Lower leg skin (tissue), 3 donors: ENCODE measurements at regions not wholly inside any gene's neighbourhood (a gene's known extent, or its start where the extent isn't known, plus 50 kb on each side); places are given as distances from the start of the nearest gene placed in this dataset.

Experiments used
- POLR2A ChIP-seq, 2 donors: fragments of 450-650 bp; IDR thresholded peaks; one replicate each; pipeline ENCODE4 v1.6.1; 2016 to 2017; ENCODE audit warnings: antibody characterized with exemption in 2 of 2, mild to moderate bottlenecking in 1 of 2, moderate library complexity in 1 of 2
- TF ChIP-seq, protein P1 (sequence below), 3 donors: fragments of 450-650 bp; IDR thresholded peaks; one replicate each; pipeline ENCODE4 v1.5.1; 2016; ENCODE audit warnings: antibody characterized with exemption in 3 of 3, mild to moderate bottlenecking in 3 of 3, moderate library complexity in 2 of 3

DNA sequence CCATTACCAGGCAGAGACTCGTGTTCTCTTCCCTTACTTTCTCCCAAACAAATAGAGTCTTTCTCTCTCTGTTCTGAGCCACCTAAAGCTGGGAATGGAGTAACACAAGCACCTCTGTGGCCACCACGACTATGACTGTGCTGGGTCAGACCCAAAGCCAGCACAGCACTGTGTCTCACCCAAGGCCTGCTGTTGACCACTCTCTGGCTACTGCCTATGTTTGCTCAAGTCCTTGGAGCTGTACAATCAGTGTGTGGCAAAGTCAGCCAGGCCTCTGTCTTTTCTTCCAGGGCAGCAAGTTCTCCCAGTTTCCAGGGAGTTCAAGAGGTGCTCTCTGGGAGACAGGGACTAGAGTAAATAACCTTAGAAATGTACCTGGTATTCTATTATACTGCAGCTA is 239.4 kb downstream of the FAM47A start:
- no peak for TF ChIP-seq POLR2A (IDR thresholded peaks at IDR 0.05)
- TF ChIP-seq, protein P1, sequence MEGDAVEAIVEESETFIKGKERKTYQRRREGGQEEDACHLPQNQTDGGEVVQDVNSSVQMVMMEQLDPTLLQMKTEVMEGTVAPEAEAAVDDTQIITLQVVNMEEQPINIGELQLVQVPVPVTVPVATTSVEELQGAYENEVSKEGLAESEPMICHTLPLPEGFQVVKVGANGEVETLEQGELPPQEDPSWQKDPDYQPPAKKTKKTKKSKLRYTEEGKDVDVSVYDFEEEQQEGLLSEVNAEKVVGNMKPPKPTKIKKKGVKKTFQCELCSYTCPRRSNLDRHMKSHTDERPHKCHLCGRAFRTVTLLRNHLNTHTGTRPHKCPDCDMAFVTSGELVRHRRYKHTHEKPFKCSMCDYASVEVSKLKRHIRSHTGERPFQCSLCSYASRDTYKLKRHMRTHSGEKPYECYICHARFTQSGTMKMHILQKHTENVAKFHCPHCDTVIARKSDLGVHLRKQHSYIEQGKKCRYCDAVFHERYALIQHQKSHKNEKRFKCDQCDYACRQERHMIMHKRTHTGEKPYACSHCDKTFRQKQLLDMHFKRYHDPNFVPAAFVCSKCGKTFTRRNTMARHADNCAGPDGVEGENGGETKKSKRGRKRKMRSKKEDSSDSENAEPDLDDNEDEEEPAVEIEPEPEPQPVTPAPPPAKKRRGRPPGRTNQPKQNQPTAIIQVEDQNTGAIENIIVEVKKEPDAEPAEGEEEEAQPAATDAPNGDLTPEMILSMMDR (IDR thresholded peaks at IDR 0.05): no peak
